NB4 (cell line): ENCODE measurements at regions not wholly inside any gene's neighbourhood (a gene's known extent, or its start where the extent isn't known, plus 50 kb on each side); places are given as distances from the start of the nearest gene placed in this dataset.

Experiments used
- DNase-seq: peaks from one replicate; pipeline ENCODE4 v3.0.0; 2010; ENCODE audit warnings: low read depth
- H3K4me3 ChIP-seq: one replicate; pipeline ENCODE4 v1.5.1; 2011; ENCODE audit warnings: mild to moderate bottlenecking, low read depth, low read length, moderate library complexity
- CTCF ChIP-seq: IDR thresholded peaks from one replicate; pipeline ENCODE4 v1.5.1; 2012; ENCODE audit warnings: low read depth, low read length
- MAX ChIP-seq: IDR thresholded peaks from 2 replicates; pipeline ENCODE4 v1.6.1; 2011; ENCODE audit warnings: low read depth, low read length
- MYC ChIP-seq: IDR thresholded peaks from 2 replicates; pipeline ENCODE4 v1.6.1; 2011; ENCODE audit warnings: low read depth, low read length
- POLR2A ChIP-seq: IDR thresholded peaks from 2 replicates; pipeline ENCODE4 v1.6.1; 2011; ENCODE audit warnings: mild to moderate bottlenecking; ENCODE audit not compliant: insufficient read length; ENCODE audit errors: extremely low read depth

- no peak overlapping the region for H3K4me3 ChIP-seq
- no peak for DNase-seq
These were observed 94.8 kb upstream of the TENM4 start for GRCh38 chr11:79535606-79536005.

GRCh38 chr11:79525257-79525656 lies 84.4 kb upstream of the TENM4 start:
- DNase-seq = no peak
- TF ChIP-seq CTCF (no peak), MAX (no peak), MYC (no peak)
- no peak overlapping the region for H3K4me3 ChIP-seq

More at GRCh38 chr11:79535606-79536005, 94.8 kb upstream of the TENM4 start:
- TF ChIP-seq MAX (no peak), CTCF (no peak), POLR2A (no peak), MYC (no peak)

GRCh38 chr11:79522626-79523025 lies 81.8 kb upstream of the TENM4 start:
- DNase-seq = no peak
- no peak overlapping the region for H3K4me3 ChIP-seq
- TF ChIP-seq MAX (no peak), MYC (no peak), POLR2A (no peak), CTCF (no peak)

- DNase-seq = no peak
- TF ChIP-seq MAX (no peak), MYC (no peak), POLR2A (no peak), CTCF (no peak)
These were observed 79.3 kb upstream of the TENM4 start for GRCh38 chr11:79520086-79520485.

GRCh38 chr11:79515781-79516180 lies 75.0 kb upstream of the TENM4 start:
- DNase-seq = no peak
- TF ChIP-seq POLR2A (no peak), CTCF (no peak), MAX (no peak), MYC (no peak)
- no peak overlapping the region for H3K4me3 ChIP-seq

More at GRCh38 chr11:79520086-79520485, 79.3 kb upstream of the TENM4 start:
- no peak overlapping the region for H3K4me3 ChIP-seq

- no peak for DNase-seq
- TF ChIP-seq MAX = no peak
- TF ChIP-seq POLR2A = no peak
- no peak for TF ChIP-seq MYC
- TF ChIP-seq CTCF = no peak
- H3K4me3 ChIP-seq = no peak overlapping the region
These were observed 73.9 kb upstream of the TENM4 start for GRCh38 chr11:79514695-79515094.
